SW480 (cell line): ENCODE measurements at regions not wholly inside any gene's neighbourhood (a gene's known extent, or its start where the extent isn't known, plus 50 kb on each side); places are given as distances from the start of the nearest gene placed in this dataset.

ENCODE experiments used
- DNase-seq: peaks from one replicate; pipeline ENCODE4 v3.0.0-alpha.2; 2016; ENCODE audit warnings: low spot score

DNA sequence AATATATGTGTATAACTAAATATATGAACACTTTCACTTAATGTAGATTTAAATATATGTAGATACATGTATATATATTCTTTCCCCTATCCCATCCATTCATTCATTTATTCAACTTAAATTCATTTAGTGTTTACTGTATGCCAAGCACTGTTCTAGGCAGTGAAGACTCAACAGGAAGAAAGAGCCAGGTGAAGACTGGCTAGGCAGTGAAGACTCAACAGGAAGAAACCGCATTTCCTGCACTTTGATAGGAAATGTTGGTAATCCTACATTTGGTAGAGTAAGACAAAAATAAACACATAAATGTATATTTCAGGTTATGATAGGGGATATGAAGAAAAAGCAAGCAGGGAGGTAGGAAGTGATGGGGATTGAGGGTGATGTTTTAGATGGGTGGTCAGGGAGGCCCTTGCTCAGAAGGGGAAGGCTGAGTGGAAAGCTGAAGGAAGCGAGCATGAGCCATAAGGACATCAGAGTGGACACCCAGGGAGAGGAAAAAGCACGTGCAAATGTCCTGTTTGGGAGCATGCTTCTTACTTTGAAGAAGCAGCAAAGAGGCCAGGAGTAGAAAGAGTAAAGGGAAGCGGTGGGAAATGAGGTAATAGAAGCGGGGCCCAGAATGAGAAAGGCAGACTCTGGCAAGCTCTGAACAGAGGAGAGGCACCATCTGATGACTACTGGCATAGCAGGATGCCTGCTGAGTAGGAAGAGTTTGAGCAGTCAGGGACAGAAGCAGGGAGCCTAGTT lies 227.8 kb upstream of the MAP3K1 start:
- no peak for DNase-seq

GRCh38 chr5:56585999-56586691 lies 229.2 kb upstream of the MAP3K1 start:
- no peak for DNase-seq

DNA sequence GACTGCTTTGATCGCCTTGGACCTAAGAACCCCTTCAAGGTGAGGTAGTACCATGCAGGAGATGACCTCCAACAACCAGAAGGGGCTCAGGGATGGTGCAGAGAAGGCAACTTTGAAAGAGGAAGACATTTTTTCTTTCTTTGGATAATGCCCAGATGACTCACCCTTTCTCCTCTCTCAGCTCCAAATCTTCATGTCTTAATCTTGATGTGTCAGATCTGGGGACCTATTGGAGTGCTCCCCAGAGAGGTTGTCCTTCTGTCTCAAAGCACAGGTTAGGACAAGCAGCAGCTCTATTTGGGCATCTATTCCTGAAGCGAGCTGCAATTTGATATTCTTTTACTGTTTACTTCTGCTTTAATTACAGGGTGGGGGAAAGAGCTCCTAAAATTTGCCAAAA lies 229.9 kb upstream of the MAP3K1 start:
- DNase-seq = no peak

DNA sequence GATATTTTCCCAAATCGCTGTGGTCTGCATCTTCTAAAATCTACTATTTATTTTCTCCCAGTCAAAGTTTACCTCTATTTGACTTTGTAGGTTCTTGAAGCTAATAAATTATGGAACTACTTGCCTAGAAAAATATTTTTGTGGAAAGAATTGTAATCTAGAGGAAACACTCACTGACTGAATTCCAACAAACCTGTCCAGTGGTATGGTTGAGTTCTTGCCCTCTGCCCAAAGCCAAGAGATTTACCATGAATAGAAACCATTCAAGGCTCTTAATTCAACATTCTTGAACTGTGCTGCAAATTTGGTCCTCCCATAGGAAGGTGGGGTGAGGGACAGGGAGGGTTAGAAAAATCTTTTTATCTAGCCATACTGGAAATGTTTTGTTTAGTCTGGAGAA lies 233.9 kb upstream of the MAP3K1 start:
- DNase-seq = no peak

- DNase-seq = no peak
Observed at GRCh38 chr5:56580864-56581263, 234.5 kb upstream of the MAP3K1 start.

- DNase-seq = no peak
Observed at GRCh38 chr5:56575821-56576220, 239.5 kb upstream of the MAP3K1 start.

- DNase-seq = no peak
Observed at GRCh38 chr5:56574778-56575177, 240.6 kb upstream of the MAP3K1 start.

- DNase-seq = no peak
Observed at GRCh38 chr5:56569566-56569965, 245.8 kb upstream of the MAP3K1 start.

DNA sequence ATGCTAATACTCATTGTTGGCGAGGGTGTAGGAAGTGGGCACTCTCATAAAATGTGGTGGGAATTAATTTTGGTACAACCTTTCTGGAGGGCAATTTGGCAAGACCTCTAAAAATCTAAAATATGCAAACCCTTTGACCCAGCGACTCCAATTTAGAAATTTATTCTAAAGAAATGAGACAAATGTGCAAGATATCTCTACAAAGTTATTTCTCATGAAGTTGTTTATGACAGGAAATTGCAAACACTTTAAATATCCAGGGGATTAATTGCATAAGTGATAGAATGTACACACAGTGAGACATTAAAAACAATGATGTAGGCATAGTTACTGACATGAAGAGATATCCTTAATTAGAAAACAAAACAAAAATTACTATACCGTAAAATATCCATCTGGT lies 246.3 kb upstream of the MAP3K1 start:
- no peak for DNase-seq

DNA sequence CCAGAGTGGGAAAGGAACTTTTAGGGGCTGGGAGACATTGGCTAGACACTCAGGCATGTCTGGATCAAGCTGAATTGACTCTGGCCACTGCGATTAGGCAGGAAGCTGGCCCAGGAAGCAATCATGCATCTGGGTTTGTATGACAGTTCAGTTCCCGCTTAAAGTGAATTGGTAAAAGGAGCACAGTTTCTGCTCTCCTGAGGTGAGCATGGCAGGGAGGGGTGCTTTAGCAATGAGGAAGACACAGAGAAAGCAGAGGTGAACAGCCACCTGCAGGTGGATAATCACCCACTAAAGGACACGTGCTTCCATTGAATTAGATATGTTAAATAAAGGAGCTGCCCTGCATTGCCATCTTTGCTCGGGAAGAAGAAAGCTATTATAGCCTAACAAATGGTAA lies 248.1 kb upstream of the MAP3K1 start:
- DNase-seq = no peak

- DNase-seq = no peak
Observed at GRCh38 chr5:56566374-56567249, 248.7 kb upstream of the MAP3K1 start.

GRCh38 chr5:56565644-56566043 lies 249.7 kb upstream of the MAP3K1 start:
- no peak for DNase-seq

DNA sequence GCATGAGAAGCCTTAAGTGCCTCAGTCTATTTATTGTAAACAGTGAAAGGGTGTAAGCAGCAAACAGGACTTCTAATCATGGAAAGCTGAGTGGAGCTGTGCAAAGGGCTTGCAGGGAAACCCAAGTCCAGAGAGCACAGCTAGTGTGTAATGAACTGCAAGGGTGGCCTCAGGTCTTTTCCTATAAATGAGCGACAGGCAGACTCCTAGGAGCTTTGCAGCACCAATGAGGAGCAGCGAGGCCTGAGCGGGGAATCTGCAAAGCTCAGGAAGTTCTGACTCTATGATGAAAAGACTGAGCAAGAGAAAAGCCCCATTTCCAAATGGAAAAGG lies 250.1 kb upstream of the MAP3K1 start:
- DNase-seq = no peak

- no peak for DNase-seq
Observed at GRCh38 chr5:56564541-56565282, 250.6 kb upstream of the MAP3K1 start.

- no peak for DNase-seq
Observed at GRCh38 chr5:56561455-56561854, 253.9 kb upstream of the MAP3K1 start.

- no peak for DNase-seq
Observed at GRCh38 chr5:56558131-56558745, 257.1 kb upstream of the MAP3K1 start.

DNA sequence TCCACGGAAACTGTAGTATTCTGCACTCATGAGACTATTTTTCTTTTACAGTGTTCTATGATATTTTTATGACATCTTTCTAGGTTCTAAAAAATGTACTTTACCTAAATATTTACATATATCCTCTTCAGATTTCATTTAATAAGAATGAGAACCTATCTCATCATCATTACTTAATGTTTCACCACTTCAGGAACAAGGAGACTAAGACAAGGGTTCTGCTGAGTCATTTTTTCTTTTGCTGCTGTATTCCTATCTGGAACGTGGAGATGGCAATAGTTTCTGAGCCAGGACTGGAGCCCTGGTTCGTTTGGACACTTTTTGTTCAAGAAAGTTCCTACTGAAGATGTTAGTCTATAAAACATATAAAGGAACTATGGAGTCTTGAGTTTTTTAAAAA lies 258.2 kb upstream of the MAP3K1 start:
- DNase-seq = no peak

DNA sequence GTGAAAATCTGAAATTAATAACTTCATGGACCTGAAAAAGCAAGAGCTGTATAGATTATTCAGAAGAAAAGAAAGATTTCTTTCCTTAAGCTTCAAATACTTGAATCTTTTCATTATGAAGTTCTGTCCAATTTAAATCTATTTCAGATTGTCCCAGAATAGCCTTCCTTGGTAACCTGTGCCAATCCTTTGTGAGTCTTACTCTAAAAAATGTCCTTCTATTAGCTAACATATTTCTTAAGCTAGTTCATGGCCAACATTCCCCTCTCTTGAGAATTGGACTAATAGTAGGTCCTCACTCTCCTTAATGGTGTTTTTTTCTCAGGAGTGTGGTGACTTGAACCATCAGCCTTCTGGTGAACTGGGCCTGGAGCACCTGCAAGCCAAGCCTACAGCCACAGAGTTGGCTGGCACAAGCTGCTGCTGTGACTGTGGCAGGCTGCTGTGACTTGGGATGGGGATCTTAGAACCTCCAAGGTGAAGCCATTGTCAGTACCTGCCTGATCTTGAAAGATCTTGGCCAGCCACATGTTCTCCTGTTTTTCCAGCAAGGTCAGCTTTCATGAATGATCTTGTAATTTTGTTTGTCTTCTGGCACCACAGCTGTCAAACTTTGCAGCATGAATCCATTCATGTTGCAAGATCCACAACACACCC lies 262.6 kb upstream of the MAP3K1 start:
- DNase-seq = no peak

DNA sequence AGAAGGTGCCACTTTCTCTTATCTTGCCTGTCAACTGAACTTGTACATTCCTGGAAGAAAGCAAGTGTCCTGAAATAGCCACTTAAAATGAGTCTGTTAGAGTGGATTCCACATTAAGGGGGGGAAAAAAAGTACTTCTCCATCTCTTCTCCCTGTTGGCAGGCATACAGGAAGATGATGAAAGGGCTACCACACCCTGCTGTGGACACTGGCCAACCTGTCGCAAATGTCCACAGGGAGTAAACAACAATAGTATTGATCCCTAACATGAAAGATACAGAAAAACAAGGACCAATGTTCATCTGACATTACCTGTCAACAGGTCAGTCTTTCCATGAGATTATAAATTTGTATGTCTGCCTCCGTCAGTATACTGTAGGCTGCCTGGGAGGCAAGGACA lies 265.1 kb upstream of the MAP3K1 start:
- DNase-seq = no peak

GRCh38 chr5:56549096-56549886 lies 266.1 kb upstream of the MAP3K1 start:
- no peak for DNase-seq
